HG02571 (cell line): ENCODE measurements at regions not wholly inside any gene's neighbourhood (a gene's known extent, or its start where the extent isn't known, plus 50 kb on each side); places are given as distances from the start of the nearest gene placed in this dataset.
"Not testable (repeated sequence)": the region's sequence is repeated elsewhere in the genome, so short reads cannot be mapped to it uniquely, and the experiment has no call there.

Source experiments
- ATAC-seq: cut with Tn5 transposase; IDR thresholded peaks from one replicate; pipeline ENCODE4 v1.9.1; 2021; ENCODE audit warnings: mild to moderate bottlenecking, moderate library complexity; ENCODE audit not compliant: unreplicated experiment

DNA sequence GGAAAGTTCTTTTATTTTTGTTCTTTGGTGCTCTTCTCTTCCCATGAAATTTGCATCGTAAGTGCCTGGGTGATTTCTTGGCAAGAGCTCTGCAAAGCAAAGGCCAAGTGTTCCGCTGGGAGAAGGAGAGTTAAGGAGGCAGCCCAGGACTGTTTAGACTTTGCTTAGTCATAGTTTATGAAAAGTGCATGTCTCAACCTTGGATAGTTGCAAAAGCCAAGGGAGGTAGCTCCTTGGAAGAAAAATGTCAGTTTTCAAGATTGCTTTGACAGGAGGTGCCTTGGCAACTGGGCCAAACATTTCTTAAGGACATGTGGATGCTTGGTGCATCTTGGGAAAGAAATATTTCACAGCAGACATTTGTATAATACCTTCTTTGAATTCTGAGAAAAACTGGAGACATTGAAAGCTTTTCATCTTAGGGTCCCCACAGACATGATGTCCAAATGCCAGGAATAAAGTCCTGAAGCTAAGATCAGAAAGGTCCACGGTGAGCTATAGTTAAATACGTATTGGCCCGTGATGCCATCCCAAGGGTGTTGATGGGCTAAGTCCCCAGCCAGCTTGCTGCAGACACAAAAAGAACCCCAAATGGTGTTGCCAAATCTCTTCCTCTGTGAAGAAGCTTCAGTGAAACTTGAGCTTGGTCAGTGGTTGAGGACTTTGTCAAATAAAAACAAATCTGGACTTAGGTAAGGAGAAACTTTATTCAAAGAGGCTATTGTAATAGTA lies 96.3 kb upstream of the THUMPD2 start:
- no peak for ATAC-seq

DNA sequence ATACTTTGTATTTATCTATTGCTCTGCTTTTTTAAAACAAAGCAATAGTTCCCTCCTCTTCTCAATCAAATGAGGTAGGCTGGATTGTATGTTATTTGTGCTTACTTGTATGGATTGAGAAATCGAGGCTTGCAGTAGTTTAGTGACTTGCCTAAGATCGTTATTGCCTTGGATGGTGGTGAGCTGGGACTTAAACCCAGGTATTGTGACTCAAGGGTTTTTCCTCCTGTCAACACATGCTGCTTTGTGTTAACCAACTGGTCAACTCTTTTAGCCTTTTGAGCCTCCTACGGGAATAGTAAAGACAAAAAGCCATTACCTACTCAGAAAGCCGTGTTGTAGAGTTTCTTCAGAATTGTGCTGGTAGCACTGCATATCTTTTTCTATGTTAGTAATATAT lies 95.2 kb upstream of the THUMPD2 start:
- ATAC-seq: no peak

DNA sequence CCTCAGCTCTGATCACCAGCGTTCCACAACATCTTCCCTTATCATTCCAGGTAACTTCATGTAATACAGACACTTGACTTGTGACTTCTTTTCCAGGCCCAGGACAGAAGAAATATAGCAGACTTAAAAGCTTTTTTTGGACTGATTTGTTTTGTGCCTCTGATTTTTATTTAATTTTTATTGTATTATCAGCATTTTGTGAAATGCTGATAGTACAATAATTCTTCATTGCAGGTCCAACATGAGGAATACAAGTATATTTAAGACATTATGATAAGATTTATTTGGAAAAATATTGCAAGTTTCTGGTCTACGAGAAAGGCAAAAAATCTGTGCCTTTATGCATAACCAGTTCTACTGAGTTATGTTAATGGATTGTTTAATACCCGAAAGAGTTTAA lies 94.5 kb upstream of the THUMPD2 start:
- ATAC-seq: no peak

DNA sequence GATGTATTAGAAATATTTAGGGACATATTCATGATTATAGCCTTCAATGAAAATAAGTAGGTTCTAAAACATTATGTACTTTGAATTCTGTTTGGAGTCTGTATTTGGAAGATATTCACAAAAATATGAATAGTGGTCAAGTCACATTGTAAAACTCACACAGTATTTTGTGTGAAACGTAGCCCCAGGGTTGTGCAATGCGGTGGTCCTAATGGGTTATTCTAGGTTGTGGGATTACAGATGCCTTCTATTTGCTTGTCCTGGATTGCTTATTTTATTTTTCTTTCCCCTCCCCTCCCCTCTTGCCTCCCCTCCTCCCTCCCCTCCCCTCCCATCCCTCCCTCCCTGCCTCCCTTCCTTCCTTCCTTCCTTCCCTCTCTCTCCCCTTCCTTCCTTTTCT lies 93.7 kb upstream of the THUMPD2 start:
- no peak for ATAC-seq

DNA sequence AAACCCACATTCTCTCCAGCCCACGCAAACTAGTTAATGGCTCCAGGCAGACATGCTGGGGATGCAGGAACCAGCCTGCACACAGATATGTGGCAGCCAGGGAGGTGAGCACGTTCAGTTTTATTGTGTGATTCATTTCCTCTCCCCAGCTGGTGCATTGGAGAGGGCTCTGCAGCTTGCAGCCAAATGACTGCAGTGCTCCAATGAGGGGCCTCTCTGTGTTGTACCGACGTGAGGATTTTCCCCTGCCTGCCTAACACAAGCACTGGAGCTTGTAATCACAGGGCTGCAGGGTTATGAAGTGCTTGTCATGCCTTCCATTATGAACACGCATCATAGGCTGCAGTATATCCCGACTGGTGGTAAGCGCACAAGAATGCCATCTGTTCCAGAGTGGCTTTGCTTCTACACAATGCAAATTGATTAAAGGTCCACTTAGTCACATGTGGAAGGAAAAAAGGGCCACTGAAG lies 92.3 kb upstream of the THUMPD2 start:
- no peak for ATAC-seq

DNA sequence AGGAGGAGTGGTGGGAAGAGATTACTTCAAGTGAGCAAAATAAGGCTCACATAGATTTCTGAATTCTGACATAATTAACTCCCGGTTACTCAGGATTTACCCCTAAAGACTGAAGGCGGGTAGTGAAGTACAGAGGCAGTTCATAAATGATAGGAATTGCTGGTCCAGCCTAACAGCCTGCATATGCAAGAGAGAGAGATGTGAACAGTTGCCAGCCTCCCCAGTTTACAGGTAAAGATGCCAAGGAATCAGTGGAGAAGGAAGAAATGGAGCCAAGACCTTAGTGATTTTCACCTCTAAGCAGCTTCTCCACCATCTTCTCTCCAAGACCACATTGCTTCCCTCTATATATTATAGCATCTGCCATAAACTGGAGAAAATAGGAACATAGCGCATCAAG lies 91.8 kb upstream of the THUMPD2 start:
- no peak for ATAC-seq

DNA sequence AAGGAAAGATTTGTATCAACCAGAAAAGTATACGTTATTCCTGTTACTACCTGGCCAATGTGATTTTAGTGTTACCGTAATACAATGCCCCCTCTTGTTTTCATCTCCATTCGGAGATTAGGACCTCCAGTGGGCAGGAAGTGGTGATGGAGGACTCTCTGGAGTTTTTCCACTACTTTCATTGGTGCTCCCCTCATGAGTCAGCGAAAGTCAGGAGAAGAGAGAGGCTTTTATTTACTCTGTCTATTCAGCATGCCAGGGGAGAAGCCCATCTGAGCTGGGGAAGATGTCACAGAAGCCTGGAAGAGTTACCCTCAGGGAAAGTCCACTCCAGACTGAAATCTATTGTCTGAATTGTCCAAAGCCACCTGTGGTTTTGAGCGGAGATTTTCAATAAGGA lies 88.2 kb upstream of the THUMPD2 start:
- ATAC-seq: no peak

DNA sequence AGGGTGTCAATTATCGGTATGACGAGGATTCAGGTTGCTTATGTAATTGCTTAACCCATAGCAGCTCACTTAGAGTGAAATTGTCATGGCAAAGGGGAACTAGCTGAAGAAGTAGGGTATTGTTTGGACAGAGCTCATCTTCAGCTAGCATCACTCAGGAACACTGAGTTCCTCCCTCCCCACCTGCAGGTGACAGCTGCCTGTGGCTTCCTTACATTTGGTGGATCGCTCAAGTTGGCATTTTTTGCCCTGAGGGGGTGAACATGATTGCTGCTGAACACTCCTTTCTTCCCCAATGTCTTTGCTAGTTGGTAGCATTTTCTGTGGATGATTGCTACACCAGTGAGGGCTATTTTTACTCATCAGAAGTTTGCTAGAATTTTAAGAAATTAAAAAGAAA lies 86.7 kb upstream of the THUMPD2 start:
- no peak for ATAC-seq

DNA sequence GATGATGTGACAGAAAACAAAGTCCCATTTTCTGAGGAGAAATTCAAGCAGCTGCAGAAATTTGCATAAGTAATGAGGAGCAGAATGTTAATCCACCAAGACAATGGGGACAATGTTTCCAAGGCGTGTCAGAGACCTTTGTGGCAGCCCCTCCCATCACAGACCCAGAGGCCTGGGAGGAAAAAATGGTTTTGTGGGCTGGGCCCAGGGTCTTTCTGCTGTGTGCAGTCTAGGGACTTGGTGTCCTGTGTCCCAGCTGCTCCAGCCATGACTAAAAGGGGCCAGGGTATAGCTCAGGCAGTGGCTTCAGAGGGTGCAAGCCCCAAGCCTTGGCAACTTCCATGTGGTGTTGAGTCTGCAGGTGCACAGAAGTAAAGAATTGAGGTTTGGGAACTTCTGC lies 84.6 kb upstream of the THUMPD2 start:
- not testable (repeated sequence) for ATAC-seq

DNA sequence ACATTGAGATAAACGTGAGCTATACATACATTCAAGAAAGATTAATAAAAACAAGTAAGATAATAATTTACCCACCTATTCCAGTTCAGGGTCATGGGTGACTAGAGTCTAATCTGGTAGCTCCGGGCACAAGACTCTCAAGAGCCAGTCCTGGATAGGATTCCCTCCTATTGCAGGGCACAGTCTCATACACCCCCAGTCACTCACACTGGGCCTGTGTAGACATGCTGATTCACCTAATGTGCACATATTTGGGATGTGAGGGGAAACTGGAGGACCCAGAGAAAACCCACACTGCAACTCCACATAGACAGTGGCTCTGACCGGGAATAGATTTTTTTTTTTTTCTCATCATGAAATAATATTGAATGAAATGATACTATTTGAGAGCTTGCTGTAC lies 81.5 kb upstream of the THUMPD2 start:
- ATAC-seq: no peak

DNA sequence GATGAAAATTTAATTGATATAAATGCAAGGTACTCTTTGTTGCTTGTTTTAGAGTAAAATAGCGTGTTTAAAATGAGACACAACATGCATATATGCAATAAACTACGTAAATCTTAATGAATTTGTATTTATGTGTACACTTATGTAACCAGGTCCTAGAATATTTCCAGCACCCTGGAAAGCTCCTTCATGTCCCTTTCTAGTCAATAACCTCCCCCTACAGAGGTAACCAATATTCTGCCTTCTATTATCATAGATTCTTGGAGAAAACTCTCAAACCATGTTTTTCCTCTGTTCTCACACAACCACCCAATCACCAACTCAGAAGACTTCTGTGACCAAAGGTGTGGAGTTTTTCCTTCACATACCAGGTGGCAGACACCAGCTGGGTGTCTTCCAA lies 79.6 kb upstream of the THUMPD2 start:
- no peak for ATAC-seq

DNA sequence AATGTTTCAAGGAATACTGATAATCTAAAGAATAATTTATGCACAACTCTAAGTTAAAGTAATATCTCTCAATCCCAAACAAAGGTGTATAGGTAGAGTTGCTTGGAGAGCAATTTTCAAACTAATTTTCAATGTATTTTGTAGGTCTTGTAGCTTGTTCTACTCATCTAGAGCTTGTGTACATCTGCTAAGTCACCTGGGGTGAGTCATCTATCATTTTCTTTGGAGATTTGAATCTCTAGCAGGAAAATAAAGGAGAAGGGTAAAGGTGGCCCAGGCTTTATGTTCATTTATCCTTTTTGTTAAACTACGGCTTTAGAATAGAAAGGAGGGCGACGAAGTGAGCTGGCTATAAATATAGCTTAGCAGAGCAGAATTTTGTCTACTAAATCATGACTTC lies 76.8 kb upstream of the THUMPD2 start:
- ATAC-seq: no peak

DNA sequence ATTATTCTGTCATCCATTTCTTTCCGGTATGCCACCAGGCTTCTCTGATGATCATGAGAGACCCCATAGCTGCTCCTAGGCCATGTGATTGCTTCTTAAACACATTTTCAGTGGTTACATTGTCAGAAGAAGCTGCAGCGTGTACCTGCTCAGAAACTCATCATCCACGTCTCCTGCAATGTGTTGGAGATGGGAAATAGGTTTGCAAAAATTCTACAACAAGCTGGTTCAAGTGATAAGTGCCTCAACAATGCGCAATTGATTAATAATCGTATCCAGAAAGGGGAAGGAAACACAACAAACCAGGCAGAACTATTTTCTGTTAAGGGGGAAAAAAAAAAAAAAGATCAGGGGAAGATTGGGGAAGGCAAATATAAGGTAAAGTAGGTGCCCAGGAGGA lies 75.7 kb upstream of the THUMPD2 start:
- ATAC-seq: no peak

DNA sequence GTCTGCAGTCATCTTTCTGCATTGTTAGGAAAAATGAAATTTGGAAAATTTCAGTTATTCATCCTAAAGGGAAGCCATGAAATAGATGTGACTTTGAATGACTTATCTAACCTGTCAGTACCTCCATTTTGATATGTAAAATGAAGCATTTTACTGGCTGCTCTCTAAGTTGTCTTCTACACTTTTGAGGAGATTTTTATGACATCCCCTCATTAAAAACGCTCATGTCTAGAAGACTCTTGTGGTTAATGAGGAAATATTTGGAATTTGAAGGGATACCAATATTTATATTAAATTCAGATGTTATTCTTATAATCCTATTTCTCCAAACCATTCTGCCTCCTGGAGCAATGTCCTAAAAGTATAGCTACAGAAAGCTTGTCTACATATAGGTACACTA lies 73.8 kb upstream of the THUMPD2 start:
- ATAC-seq: no peak

DNA sequence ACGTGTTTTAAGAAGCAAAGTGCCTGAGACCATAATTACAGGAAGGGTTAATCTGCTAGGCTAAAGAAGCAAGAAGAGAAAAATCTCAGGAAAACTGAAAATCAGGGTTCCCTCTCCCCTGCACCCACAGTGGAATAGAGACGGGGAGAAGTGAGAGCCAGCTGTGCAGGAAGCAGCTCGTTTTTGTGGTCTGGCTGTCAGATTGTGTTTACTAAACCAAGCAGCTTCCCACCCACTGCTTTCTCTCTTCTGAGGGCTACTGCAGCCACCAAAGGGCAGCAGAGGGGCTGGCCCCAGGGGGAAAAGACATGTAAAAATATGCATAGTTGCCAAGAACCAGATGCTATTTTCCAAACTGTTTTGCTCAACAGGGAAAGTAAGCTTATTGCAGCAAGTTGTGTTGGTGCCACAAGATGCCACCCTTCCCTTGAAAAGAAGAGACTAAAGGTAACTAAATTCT lies 72.6 kb upstream of the THUMPD2 start:
- ATAC-seq: peak; percentile 94

DNA sequence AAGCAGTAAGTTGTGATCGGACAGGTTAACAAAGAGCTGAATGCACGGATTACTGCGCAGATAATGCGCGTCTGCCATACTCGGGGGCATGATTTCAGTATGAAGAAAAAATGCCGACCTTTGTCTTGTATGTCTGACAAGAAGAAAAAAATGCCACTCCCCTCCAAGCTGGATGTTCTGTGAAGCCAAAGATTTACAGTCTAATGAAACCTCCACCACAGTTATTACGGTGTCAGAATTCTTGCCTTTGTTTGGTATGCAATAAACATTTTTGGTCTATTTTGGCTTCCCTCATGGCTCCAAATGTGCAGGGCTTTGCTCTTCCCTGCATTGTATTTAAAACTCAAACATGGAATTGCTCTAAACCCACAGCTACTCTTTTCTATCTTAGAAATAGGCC lies 72.2 kb upstream of the THUMPD2 start:
- peak; percentile 19 for ATAC-seq

DNA sequence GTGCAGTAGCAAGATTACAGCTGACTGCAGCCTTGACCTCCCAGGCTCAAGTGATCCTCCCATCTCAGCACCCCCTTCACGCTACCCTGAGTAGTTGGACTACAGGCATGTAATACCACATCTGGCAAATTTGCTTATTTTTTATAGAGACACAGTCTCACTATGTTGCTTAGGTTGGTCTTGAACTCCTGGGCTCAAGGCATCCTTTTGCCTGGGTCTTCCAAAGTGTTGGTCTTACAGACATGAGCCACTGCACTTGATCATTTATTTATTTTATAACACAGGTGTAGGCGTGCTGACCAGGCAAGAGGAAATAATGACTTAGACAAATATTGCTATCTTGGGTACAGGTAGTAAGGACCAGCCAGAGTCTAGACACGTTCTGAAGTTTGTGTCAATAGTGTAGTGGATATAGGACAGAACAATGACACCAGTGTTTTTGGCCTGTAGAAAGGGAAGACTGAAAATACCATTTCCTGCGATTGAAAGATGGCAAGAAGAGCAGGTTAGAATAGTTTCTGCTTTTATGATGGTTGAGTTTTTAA lies 71.0 kb upstream of the THUMPD2 start:
- ATAC-seq: no peak

DNA sequence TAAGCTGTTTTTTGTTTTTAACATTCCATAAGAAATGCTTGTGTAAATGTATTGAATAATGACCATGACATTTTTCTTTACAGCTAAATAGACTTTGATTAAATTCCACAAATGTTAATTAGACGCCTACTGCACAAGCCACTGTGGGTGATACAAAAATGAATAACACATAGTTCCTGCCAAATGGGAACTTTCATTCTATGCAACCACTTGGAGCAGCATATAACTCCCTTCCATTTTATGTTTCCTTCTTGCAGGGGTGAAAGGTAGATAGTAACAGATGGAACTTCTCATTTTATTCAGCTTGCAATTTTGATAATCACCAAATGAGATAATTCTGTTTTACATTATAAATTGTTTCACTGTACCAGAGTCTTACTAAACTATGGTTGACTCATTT lies 70.0 kb upstream of the THUMPD2 start:
- ATAC-seq: no peak

DNA sequence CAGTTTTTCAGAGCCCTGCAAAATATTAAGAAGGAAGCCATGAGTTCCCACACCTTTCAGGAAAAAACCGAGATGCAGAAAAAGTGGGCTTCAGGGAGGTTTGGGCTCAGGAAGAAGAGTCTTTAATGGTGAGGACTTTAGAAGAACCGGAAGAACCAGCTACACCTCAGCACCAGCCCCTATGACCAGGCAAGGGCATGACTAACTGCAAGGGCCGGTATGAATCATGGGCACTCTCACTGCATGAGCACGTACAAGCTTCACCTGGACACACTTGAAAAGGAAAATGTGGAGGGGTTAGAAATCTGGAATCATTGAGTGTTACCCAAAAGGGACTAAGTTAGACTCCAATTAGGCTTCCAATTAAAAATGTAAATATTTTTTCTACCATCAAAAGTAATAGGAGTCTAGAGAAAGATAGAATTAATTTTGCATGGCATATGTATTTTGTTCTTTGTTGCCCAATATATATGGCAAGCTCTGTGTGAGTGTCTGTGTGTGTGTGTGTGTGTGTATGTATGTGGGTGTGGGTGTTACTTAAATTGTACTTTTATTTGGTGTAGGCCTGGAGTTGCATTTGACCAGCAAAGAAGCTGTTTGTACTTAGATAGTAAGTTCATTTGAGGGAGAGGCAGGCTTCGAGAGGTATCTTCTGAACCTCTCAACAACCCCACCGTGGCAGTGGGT lies 66.5 kb upstream of the THUMPD2 start:
- no peak for ATAC-seq

DNA sequence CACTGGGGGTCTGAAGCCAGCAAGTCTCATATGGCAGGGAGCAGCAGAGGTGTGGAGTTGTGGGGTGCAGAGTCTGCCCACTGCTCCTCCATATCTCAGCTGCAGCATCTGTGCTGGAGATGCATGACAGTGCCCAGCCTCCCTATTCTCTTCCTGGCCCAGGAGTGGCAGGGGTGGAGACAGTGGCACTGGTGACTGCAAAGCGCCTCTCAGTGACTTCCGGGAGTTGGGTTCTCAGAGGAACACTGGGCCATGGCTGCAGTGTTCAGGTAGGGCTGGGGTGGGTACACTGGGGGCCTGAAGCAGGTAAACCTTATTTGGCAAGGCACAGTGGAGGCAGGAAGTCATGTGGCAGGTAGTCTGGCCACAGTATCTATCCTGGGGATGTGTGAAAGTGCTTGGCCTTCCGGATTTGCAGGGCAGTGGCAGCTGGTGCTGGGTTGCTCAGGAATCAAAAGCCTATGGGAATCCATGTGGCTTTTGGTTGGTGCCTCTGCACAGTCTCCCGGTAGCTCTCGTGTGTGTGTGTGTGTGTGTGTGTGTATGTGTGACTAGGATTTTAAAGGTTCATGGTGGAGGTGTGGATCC lies 60.3 kb upstream of the THUMPD2 start:
- ATAC-seq: no peak

DNA sequence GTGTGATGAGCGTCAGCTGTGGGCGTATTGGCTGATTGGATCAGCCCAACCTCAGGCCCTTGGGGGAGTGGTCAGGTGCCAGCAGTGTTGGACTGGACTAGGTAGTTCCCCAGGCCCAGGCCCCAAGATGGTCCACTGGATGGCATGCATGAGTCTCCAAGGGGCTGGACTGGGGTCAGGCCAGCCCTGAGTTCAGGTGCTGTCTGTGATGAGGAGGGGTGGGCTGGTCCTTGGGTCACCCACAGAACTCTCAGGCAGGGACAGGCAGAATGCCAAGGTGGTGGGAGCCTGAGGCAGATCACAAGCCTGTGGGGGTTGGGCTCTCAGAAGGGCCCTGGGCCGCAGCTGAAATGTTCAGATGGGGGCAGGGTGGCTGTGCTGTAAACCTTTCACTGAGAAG lies 59.5 kb upstream of the THUMPD2 start:
- no peak for ATAC-seq
